ENCODE measurements at regions not wholly inside any gene's neighbourhood (a gene's known extent, or its start where the extent isn't known, plus 50 kb on each side); places are given as distances from the start of the nearest gene placed in this dataset.

GRCh38 chr2:53104263-53104662, 663.3 kb upstream of the CHAC2 start:
- DNase-seq: no peak

DNA sequence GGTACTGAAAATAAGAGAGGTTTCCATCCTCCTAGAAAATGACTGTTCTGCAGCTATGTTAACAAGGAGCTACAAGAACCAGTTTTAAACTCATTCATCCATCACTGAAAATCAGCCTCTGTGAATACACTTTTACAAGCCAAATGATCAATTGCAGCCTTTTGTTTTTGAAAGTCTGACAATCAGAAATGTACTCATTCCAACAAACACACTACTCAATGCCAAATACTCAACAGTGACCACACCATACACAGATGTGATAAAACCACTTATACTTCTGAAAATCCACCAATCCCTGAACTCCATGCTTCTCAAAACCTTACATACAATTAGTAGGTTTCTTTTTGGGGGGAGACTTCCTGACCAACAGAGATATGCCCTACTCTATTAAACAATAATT, 663.9 kb upstream of the CHAC2 start:
- no peak for DNase-seq

GRCh38 chr2:53098696-53099078, 668.9 kb upstream of the CHAC2 start:
- DNase-seq: no peak

DNA sequence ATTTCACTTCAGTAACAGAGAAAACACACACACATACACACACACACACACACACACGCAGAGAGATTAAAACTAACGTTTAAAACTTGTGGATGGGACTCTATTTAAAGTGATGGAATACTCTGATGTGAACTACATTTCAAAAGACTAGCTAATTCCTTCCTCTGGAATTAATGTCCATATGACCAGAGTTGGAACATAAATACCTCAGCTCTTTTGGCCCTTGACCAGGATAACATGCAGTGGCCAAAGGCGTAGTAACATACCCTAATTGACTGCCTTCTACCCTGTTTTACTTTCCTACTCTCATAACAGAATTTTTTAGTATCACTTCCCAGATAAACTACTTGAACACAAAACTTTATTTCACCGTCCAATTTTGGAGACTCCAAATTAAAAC, 671.3 kb upstream of the CHAC2 start:
- DNase-seq: no peak

DNA sequence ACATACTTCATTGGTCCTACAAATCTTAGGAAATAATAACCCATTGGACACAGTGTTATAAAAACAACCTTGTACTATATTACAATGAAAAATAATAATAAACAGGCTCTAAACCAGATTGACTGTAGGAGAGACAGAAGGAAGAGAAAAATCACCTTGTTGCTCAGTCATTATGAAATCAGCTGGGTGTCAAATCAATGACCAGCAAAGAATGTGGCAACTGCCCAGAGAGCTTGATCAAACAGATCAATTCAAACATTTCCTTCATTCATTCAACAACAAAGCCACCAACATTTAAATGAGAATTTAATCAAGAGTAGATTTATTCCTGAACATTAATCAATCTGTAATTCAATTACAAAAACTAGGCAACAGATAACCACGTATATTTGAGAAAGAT, 671.9 kb upstream of the CHAC2 start:
- DNase-seq: no peak

DNA sequence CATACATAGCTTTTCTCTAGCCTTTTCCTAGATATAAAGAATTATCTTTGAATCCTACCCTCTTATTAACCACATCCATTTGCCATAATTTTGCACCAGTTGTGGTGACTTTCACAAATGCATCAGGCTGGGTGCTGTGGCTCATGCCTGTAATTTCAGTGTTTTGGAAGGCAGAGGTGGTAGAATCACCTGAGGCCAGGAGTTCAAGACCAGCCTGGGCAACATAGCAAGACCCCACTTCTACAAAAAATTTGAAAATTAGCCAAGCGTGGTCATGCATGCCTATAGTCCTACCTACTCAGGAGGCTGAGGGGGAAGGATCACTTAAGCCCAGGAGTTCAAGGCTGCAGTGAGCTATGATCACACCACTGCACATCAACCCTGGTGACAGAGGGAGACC, 672.4 kb upstream of the CHAC2 start:
- DNase-seq: no peak

- no peak for DNase-seq
These were observed 674.2 kb upstream of the CHAC2 start for GRCh38 chr2:53093355-53093754.

- DNase-seq: no peak
These were observed 676.4 kb upstream of the CHAC2 start for GRCh38 chr2:53091183-53091582.

GRCh38 chr2:53087874-53088461, 679.6 kb upstream of the CHAC2 start:
- no peak for DNase-seq

DNA sequence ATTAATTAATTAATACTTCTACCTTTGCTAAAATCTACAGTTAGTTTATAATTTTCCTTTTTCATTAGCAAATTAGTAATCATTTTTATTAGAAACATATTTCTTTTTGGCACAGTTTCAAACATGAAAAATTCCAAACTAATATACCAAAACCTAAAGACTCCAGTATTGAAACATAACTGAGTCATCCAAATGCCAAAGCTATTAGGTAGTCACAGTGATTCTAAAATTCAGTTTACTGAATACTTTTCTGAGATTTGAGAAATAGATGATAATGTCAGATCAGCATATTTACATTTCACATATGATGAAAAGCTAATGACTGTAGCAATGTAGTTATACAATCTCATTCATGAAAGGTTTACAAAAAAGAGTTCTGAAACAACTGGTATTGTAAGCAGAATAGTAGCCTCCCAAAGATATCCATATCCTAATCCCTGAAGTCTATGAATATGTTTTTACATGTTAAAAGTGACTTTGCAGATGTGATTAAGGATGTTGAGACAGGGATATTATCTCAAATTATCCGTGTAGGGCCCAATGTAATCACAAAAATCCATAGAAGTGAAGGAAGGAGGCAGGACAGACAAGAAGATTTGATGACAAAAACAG, 680.2 kb upstream of the CHAC2 start:
- peak; percentile 17 for DNase-seq

DNA sequence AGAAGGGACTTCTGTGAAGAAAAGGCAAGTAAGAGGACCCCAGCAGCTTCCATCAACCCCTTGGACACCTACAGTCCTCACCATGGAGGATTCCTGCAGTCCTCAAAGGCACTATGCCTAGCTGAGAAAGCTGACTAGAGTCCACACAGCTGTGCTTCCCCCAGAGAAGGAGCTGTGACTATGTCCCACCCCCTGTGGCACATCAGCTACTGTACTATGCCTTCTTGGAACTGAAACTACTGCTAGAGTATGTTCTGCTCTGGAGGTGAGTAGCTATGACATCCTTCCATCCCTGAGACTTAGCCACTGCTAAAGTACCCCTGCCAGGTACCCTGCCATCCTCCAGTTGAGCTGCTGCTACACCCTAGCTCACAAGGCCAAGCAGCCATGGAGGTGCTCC, 690.2 kb upstream of the CHAC2 start:
- no peak for DNase-seq

GRCh38 chr2:53075760-53076159, 691.8 kb upstream of the CHAC2 start:
- no peak for DNase-seq

DNA sequence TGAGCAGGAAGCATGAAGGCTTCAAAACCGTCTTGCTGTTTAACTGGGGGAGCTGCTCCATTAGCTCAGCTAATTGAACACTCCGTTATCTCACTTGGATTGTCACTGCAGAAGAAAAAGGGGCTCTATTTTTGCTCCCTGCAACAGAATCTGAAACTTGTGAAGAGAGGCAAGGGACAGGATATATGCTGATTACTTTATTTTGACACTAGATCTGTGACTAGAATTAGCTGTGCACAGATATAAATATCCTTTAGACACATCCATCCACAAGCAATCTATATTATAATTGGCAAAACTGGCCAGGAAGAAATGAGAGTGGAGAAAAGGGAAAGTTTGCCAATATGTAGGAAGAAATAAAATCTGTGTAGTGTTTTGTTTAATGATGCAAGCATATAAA, 700.1 kb upstream of the CHAC2 start:
- no peak for DNase-seq

DNA sequence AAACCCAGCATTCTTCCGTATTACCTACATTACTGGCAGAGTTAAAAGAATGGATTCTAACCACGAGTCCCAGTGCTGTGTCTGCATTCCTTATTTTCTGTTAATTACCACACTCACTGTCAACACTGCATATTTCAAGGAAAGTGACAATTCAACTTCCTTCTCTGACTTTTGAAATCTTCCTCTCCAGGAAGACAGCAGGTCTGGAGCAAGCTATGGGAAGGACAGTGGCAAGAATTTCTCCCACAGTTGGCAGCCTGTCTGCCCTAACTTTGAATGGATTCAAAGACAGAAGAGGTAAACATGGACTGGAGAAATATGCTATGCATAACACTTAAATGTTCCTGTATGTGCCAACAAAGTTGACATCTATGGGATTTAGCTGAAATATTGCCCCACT, 700.5 kb upstream of the CHAC2 start:
- DNase-seq: no peak

DNA sequence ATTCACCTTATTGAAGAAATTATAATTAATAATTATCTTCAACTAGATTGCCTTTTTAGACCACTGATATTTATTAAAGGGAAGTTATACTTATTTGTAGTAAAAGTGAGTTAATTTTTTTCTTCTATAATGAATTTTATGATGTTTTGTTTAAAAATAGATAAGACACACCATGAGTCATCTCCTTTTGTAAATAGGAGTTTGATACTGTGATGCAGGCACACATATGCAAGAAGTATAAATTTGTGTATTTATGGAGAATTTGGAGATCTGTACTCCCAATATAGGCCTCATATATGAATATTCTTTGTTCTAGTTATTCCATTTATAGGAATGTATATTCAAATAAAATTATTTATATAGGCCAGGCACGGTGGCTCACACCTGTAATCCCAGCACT, 703.5 kb upstream of the CHAC2 start:
- DNase-seq: no peak

- DNase-seq: peak; percentile 11
These were observed 709.1 kb upstream of the CHAC2 start for GRCh38 chr2:53058526-53058925.

GRCh38 chr2:53053937-53054336, 713.7 kb upstream of the CHAC2 start:
- no peak for DNase-seq

DNA sequence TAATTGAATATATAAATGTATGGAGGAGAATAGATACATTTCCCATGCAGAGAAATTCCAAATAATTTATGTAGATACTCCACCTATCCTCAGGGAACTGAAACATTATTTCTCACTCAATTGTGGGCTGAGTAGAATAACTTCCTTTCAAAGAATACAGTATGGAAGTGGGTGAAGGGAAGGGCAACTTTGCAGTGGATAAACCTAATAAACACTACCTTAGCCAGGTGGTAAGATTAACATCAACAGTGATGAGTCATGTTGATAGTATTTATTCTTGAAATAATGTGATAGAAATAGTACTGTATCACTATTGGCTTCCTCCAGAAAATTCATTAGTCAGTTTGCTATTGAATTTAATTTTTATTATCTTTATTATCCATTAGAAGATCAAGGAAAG, 716.4 kb upstream of the CHAC2 start:
- no peak for DNase-seq

DNA sequence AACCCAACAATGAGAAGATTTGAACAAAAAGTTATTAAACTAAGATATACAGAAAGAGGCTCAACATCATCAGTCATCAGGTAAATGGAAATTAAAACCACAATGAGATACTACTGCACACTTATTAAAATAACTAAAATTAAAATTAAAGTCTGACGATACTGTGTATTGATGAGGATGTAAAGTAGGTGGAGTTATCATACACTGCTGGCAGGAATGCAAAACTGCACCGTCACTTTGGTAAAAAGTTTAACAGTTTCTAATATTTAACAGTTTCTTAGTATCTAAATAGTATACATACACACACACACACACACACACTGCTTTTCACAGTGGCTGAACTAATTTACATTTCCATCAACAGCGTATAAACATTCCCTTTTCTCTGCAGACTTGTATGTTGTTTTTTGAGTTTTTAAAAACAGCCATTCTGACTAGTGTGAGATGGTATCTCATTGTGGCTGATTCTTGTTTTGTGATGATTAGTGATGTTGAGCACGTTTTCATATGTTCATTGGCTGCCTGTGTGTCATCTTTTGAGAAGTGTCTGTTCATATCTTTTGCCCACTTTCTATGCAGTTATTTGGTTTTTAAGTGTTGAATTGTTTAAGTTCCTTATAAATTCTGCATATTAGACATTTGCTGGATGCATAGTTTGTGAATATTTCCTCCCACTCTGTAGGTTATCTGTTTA, 726.9 kb upstream of the CHAC2 start:
- DNase-seq: no peak

- DNase-seq: no peak
These were observed 731.4 kb upstream of the CHAC2 start for GRCh38 chr2:53036196-53036595.

- DNase-seq: no peak
These were observed 732.5 kb upstream of the CHAC2 start for GRCh38 chr2:53035153-53035552.

- DNase-seq: no peak
These were observed 734.2 kb upstream of the CHAC2 start for GRCh38 chr2:53033411-53033810.

DNA sequence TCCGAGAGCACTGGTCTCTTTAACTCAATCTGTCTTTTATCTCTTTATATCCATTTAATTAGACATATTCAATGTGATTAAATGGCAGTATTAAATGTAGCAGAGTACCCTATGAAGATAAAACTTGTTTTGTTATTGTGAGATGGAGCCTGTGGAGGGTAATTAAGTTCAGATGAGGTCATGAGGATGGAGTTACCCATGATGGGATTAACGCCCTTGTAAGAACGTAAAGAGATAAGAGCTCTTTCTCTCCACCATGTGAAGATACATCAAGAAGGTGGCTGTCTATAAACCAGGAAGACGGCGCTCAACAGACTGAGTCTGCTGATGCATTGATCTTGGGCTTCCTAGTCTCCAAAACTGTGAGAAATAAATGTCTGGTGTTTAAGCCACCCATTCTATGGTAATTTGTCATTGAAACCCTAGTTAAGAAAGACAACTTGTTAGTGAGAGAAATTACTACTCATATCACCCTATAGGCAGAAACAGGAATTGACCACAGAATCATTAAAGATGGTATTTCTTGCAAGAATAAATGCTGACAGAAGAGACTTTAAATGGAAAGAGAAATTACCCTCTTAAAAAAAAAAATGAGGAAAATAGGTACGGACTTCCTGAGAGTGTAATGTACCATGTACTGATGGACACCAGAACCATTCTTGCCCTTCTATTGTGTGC, 738.7 kb upstream of the CHAC2 start:
- no peak for DNase-seq

DNA sequence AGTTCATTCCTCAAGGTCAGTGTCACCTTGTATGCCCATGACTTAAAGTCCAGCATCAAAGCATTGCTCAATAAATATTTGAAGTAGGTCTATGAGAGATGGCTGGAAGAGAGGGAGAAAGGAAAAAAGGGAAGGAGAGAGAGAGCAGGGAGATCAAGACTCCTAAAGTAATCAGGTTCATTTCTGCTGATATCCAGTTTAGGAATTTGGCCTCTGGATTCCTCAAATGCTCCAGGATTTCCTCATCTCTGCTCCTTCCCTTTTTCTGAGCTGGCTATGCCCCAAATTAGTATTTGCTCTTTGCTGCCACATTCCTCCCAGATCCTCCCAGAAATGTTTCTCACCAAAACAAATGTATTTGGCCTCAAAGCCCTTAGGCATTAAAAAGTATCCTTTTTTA, 739.4 kb upstream of the CHAC2 start:
- no peak for DNase-seq
